AG09309 (cell line): ENCODE measurements at regions not wholly inside any gene's neighbourhood (a gene's known extent, or its start where the extent isn't known, plus 50 kb on each side); places are given as distances from the start of the nearest gene placed in this dataset.

Experiments used
- DNase-seq: peaks from one replicate; pipeline ENCODE4 v3.0.0-alpha.2; 2010; ENCODE audit warnings: low read depth
- H3K4me3 ChIP-seq: 2 replicates; pipeline ENCODE4 v1.5.1; 2011; ENCODE audit warnings: mild to moderate bottlenecking, low read depth, low read length, moderate library complexity; ENCODE audit not compliant: control insufficient read depth
- CTCF ChIP-seq: IDR thresholded peaks from 2 replicates; pipeline ENCODE4 v1.5.1; 2011; ENCODE audit warnings: mild to moderate bottlenecking, low read depth, low read length, inconsistent platforms; ENCODE audit not compliant: insufficient read depth, control insufficient read depth; ENCODE audit errors: missing control alignments

GRCh38 chr6:40323881-40324634 lies 263.1 kb downstream of the LRFN2 start:
- no peak overlapping the region for H3K4me3 ChIP-seq
- DNase-seq = no peak
- no peak for TF ChIP-seq CTCF

- no peak for TF ChIP-seq CTCF
- DNase-seq = no peak
- no peak overlapping the region for H3K4me3 ChIP-seq
Observed at GRCh38 chr6:40322336-40322735, 264.8 kb downstream of the LRFN2 start.

GRCh38 chr6:40321616-40322015 lies 265.5 kb downstream of the LRFN2 start:
- no peak for TF ChIP-seq CTCF
- H3K4me3 ChIP-seq = no peak overlapping the region
- DNase-seq = no peak

GRCh38 chr6:40320947-40321346 lies 266.2 kb downstream of the LRFN2 start:
- TF ChIP-seq CTCF = no peak
- DNase-seq = no peak
- no peak overlapping the region for H3K4me3 ChIP-seq

- no peak for TF ChIP-seq CTCF
- no peak for DNase-seq
- no peak overlapping the region for H3K4me3 ChIP-seq
Observed at GRCh38 chr6:40320441-40320840, 266.7 kb downstream of the LRFN2 start.

- H3K4me3 ChIP-seq = no peak overlapping the region
- no peak for TF ChIP-seq CTCF
- no peak for DNase-seq
Observed at GRCh38 chr6:40319124-40319523, 268.0 kb downstream of the LRFN2 start.
